ENCODE measurements at regions not wholly inside any gene's neighbourhood (a gene's known extent, or its start where the extent isn't known, plus 50 kb on each side); places are given as distances from the start of the nearest gene placed in this dataset.

GRCh38 chr12:39077226-39077625 lies 171.8 kb upstream of the CPNE8 start:
- no peak for DNase-seq (ENCODE audit: low read depth)
- no peak overlapping the region for H3K4me3 ChIP-seq (ENCODE audit: low read depth, low read length)
- TF ChIP-seq CTCF (conservative IDR thresholded peaks at IDR 0.05; ENCODE audit: low read depth, low read length) = no peak

GRCh38 chr12:39074063-39074462 lies 168.7 kb upstream of the CPNE8 start:
- no peak for TF ChIP-seq CTCF (conservative IDR thresholded peaks at IDR 0.05; ENCODE audit: low read depth, low read length)
- H3K4me3 ChIP-seq (ENCODE audit: low read depth, low read length) = no peak overlapping the region
- DNase-seq (ENCODE audit: low read depth) = no peak

- TF ChIP-seq CTCF (conservative IDR thresholded peaks at IDR 0.05; ENCODE audit: low read depth, low read length) = no peak
- DNase-seq (ENCODE audit: low read depth) = no peak
These were observed 167.3 kb upstream of the CPNE8 start for GRCh38 chr12:39072658-39073057.

GRCh38 chr12:39071611-39072010 lies 166.2 kb upstream of the CPNE8 start:
- no peak for TF ChIP-seq CTCF (conservative IDR thresholded peaks at IDR 0.05; ENCODE audit: low read depth, low read length)
- no peak for DNase-seq (ENCODE audit: low read depth)
- H3K4me3 ChIP-seq (ENCODE audit: low read depth, low read length) = no peak overlapping the region

More at GRCh38 chr12:39072658-39073057, 167.3 kb upstream of the CPNE8 start:
- H3K4me3 ChIP-seq (ENCODE audit: low read depth, low read length) = no peak overlapping the region

- H3K4me3 ChIP-seq (ENCODE audit: low read depth, low read length) = no peak overlapping the region
- DNase-seq (ENCODE audit: low read depth) = no peak
- no peak for TF ChIP-seq CTCF (conservative IDR thresholded peaks at IDR 0.05; ENCODE audit: low read depth, low read length)
These were observed 165.4 kb upstream of the CPNE8 start for GRCh38 chr12:39070775-39071174.

GRCh38 chr12:39065455-39065854 lies 160.1 kb upstream of the CPNE8 start:
- no peak overlapping the region for H3K4me3 ChIP-seq (ENCODE audit: low read depth, low read length)
- TF ChIP-seq CTCF (conservative IDR thresholded peaks at IDR 0.05; ENCODE audit: low read depth, low read length) = no peak
- DNase-seq (ENCODE audit: low read depth) = no peak

- DNase-seq (ENCODE audit: low read depth) = no peak
- H3K4me3 ChIP-seq (ENCODE audit: low read depth, low read length) = no peak overlapping the region
- TF ChIP-seq CTCF (conservative IDR thresholded peaks at IDR 0.05; ENCODE audit: low read depth, low read length) = no peak
These were observed 159.3 kb upstream of the CPNE8 start for GRCh38 chr12:39064708-39065107.

All from epithelial cell of proximal tubule (primary cell).